Osteoblast (primary cell): ENCODE measurements at regions not wholly inside any gene's neighbourhood (a gene's known extent, or its start where the extent isn't known, plus 50 kb on each side); places are given as distances from the start of the nearest gene placed in this dataset.
"Not testable (repeated sequence)": the region's sequence is repeated elsewhere in the genome, so short reads cannot be mapped to it uniquely, and the experiment has no call there.

Experiments used
- DNase-seq: peaks from one replicate; pipeline ENCODE4 v3.0.0; 2011; ENCODE audit warnings: low spot score, mixed read lengths; ENCODE audit not compliant: insufficient read length; ENCODE audit errors: missing footprints
- H2AFZ ChIP-seq: 2 replicates; pipeline ENCODE4 v1.6.0; 2011; ENCODE audit warnings: mild to moderate bottlenecking, low read length
- H3K27ac ChIP-seq: 2 replicates; pipeline ENCODE4 v1.5.1; 2011; ENCODE audit warnings: mild to moderate bottlenecking, low read depth, low read length, moderate library complexity
- H3K27me3 ChIP-seq: 2 replicates; pipeline ENCODE4 v1.6.0; 2012; ENCODE audit warnings: mild to moderate bottlenecking, control low read depth, inconsistent platforms, low read length, moderate library complexity; ENCODE audit not compliant: insufficient read depth
- H3K36me3 ChIP-seq: 2 replicates; pipeline ENCODE4 v1.5.1; 2011; ENCODE audit warnings: mild to moderate bottlenecking, low read length, control low read depth, moderate library complexity; ENCODE audit not compliant: insufficient read depth
- H3K4me1 ChIP-seq: 2 replicates; pipeline ENCODE4 v1.5.1; 2011; ENCODE audit warnings: mild to moderate bottlenecking, low read length, control low read depth, moderate library complexity; ENCODE audit not compliant: insufficient read depth
- H3K4me2 ChIP-seq: 2 replicates; pipeline ENCODE4 v1.6.0; 2011; ENCODE audit warnings: mild to moderate bottlenecking, low read length; ENCODE audit not compliant: insufficient read depth
- H3K4me3 ChIP-seq: fragments of 200-600 bp; sonication (generic); 3 replicates; pipeline ENCODE4 v1.5.1; 2012; ENCODE audit warnings: mild to moderate bottlenecking, low read length, inconsistent platforms; ENCODE audit not compliant: insufficient read depth
- H3K79me2 ChIP-seq: 2 replicates; pipeline ENCODE4 v1.6.0; 2012; ENCODE audit warnings: mild to moderate bottlenecking, low read length, control low read depth, inconsistent platforms; ENCODE audit not compliant: insufficient read depth
- H3K9me3 ChIP-seq: 2 replicates; pipeline ENCODE4 v1.5.1; 2011; ENCODE audit warnings: low read depth, low read length, control low read depth
- H4K20me1 ChIP-seq: 2 replicates; pipeline ENCODE4 v1.6.0; 2012; ENCODE audit warnings: mild to moderate bottlenecking, low read length, control low read depth; ENCODE audit not compliant: insufficient read depth
- TF ChIP-seq, protein P1 (sequence below): IDR thresholded peaks from 2 replicates; pipeline ENCODE4 v1.5.1; 2011; ENCODE audit warnings: mild to moderate bottlenecking, low read depth, low read length, moderate library complexity; ENCODE audit errors: extremely low read depth

DNA sequence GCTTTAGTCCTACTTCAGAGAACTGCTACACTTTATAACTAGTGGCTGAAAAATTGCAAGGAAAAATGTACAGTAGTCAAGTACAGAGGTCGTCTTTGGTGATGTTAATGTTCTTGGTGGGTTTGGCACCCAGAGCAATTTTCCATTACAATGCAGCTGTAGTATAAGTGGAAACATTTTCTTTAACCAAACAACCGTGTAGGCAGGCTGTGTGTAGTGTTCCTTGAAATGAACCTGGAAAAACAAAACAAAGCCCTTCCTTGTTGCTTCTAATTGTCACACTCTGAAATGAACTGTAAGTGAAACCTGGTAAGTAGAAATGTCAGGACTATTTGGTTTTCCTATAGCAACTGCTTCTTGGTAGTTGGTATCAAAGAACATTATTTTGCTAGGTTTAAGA is 256.9 kb downstream of the MDFIC start:
- Histone ChIP-seq H3K79me2 (no peaks in the 10 kb centered on the region), H3K9me3 (no peaks in the 10 kb centered on the region), H3K27ac (no peak overlapping the region), H4K20me1 (no peaks in the 10 kb centered on the region), H3K4me1 (no peaks in the 10 kb centered on the region), H3K4me3 (no peak overlapping the region), H3K4me2 (no peak overlapping the region), H2AFZ (no peak overlapping the region), H3K36me3 (no peaks in the 10 kb centered on the region), H3K27me3 (no peaks in the 10 kb centered on the region)
- TF ChIP-seq, protein P1, sequence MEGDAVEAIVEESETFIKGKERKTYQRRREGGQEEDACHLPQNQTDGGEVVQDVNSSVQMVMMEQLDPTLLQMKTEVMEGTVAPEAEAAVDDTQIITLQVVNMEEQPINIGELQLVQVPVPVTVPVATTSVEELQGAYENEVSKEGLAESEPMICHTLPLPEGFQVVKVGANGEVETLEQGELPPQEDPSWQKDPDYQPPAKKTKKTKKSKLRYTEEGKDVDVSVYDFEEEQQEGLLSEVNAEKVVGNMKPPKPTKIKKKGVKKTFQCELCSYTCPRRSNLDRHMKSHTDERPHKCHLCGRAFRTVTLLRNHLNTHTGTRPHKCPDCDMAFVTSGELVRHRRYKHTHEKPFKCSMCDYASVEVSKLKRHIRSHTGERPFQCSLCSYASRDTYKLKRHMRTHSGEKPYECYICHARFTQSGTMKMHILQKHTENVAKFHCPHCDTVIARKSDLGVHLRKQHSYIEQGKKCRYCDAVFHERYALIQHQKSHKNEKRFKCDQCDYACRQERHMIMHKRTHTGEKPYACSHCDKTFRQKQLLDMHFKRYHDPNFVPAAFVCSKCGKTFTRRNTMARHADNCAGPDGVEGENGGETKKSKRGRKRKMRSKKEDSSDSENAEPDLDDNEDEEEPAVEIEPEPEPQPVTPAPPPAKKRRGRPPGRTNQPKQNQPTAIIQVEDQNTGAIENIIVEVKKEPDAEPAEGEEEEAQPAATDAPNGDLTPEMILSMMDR, result no peak
- no peak for DNase-seq

DNA sequence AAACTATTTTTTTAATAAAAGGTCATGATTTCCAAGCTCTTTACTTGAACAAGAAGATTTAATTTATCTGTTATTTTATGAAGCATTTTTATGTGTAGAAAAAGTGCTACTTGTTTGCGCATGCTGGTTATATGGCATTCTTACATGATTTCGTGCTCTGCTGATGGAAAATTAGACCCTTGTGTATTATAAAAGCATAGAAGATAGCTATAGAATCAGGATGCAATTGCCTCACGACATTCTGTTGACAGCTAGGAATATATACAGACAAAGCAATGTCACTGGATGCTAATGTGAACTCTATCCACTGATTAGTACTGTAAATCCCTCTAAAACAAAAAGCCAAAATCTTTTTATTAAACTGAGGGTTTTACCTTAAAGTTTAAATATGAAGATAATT is 255.9 kb downstream of the MDFIC start:
- no peaks in the 10 kb centered on the region for H3K79me2 ChIP-seq
- DNase-seq, result no peak
- no peaks in the 10 kb centered on the region for H3K27me3 ChIP-seq
- H3K27ac ChIP-seq, result no peak overlapping the region
- no peak overlapping the region for H2AFZ ChIP-seq
- no peaks in the 10 kb centered on the region for H4K20me1 ChIP-seq
- H3K4me3 ChIP-seq, result no peak overlapping the region
- no peaks in the 10 kb centered on the region for H3K4me1 ChIP-seq
- H3K9me3 ChIP-seq, result no peaks in the 10 kb centered on the region
- no peak overlapping the region for H3K4me2 ChIP-seq
- H3K36me3 ChIP-seq, result no peaks in the 10 kb centered on the region
- TF ChIP-seq, protein P1, result no peak

DNA sequence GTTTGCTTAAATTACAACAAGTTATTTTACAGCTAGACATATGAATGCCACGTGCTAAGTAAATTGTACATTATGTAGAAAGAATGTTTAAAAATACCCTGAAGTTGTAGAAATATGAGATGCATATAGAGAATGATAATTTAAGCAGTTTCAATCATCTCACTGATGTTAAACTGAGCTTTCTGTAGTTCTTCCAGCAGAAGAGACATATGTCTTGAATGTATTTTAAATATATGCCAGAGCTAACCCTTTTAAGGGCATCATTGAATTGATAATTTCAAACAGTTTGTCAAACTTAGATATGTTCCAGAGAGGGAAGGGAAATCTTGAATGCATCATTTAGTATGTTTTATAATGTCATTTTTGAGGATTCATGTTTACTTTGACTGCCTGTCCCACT is 255.2 kb downstream of the MDFIC start:
- Histone ChIP-seq H2AFZ (no peak overlapping the region), H3K36me3 (no peaks in the 10 kb centered on the region), H3K9me3 (no peaks in the 10 kb centered on the region), H3K4me3 (no peak overlapping the region), H3K4me1 (no peaks in the 10 kb centered on the region), H3K79me2 (no peaks in the 10 kb centered on the region), H4K20me1 (no peaks in the 10 kb centered on the region), H3K4me2 (no peak overlapping the region), H3K27ac (no peak overlapping the region), H3K27me3 (no peaks in the 10 kb centered on the region)
- peak; percentile 10 for DNase-seq
- TF ChIP-seq, protein P1, result no peak

DNA sequence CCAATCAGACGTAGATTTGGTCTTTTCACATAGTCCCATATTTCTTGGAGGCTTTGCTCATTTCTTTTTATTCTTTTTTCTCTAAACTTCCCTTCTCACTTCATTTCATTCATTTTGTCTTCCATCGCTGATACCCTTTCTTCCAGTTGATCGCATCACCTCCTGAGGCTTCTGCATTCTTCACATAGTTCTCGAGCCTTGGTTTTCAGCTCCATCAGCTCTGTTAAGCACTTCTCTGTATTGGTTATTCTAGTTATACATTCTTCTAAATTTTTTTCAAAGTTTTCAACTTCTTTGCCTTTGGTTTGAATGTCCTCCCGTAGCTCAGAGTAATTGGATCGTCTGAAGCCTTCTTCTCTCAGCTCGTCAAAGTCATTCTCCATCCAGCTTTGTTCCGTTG is 250.5 kb downstream of the MDFIC start:
- H3K79me2 ChIP-seq, H3K27ac ChIP-seq, H3K4me3 ChIP-seq, H2AFZ ChIP-seq, H3K4me2 ChIP-seq, H3K4me1 ChIP-seq, H3K9me3 ChIP-seq, H3K36me3 ChIP-seq, DNase-seq, H3K27me3 ChIP-seq, H4K20me1 ChIP-seq: not testable (repeated sequence)
